HG03520 (cell line): ENCODE measurements at regions not wholly inside any gene's neighbourhood (a gene's known extent, or its start where the extent isn't known, plus 50 kb on each side); places are given as distances from the start of the nearest gene placed in this dataset.
A peak's percentile ranks its signal among the peaks of the same experiment; 100 is the strongest.

Source experiments
- ATAC-seq: cut with Tn5 transposase; IDR thresholded peaks from one replicate; pipeline ENCODE4 v1.9.1; 2021; ENCODE audit warnings: mild to moderate bottlenecking, moderate library complexity; ENCODE audit not compliant: unreplicated experiment

DNA sequence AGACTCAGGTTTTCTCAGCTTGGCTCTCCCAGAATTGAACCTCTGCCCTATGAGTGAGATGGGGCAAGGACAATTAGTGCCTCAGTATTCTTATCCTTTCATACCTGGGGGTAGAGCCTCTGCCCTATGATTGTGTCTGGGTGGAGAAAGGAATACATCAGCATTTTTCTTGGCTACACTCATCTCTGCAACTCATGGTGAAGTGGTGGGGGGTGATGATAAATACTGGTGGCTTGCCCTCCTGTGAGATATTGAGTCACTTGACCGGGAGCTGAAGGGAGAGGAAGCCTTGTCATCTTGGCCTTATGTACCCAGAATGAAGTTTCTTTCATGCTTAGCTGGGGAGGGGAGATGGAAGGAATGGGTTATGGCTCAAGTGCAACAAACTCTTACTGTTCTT, 71.3 kb upstream of the ENOX2 start:
- no peak for ATAC-seq

DNA sequence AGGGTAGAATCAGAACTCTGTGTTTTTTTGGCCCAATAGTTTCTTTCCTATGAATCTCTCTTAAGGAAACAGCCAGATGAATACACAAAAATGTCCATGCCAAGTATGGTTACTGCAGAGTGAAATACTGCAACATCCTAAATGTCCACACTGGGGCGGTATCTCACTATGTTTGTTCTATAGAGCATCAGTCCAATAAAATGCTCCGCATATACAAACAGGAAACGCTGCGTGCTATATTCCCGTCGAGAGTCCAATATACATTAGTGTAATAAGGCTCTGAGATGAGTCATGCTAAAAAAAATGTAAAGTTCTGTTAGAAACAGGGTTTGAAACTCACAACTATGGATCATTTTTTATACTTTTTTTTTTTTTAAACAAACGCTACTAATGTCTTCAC, 72.9 kb upstream of the ENOX2 start:
- ATAC-seq: peak; percentile 81

DNA sequence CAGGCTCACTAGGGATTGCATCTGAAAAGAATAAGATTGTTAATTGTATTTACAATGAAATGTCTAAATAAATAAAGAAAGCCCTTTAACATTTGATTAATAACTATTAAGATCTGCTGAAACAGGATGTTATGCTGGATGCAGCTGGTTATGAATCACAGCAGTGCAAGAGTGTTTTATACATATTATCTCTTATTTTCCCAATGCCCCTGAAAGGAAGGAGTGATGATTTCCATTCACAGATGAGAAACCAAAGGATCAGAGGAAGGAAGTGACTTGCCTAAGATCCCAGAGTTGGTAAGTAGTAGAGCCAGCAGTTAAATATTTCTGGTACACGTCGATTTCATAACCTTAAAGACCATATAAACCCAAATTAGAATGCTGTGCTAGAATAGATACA, 76.3 kb upstream of the ARHGAP36 start:
- no peak for ATAC-seq

DNA sequence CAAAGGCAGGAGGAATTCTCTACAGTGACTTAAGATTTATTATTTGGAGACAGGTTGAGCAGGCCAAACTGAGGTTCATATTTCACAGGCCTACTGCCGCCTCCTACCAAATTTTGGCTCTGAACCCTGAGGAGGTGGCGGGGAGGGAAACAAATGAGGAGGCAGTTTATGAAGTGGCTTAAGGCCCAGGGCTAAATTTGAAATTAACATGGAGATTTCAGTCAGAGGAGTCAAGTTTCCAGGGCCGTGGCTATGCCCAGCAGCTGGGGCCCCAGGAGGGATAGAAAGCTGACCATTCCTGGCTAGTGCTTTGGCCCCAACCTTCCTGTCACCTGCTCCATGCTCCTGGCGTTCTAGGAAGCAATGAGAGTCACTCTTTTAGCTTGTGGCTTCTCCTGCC, 73.4 kb upstream of the ARHGAP36 start:
- ATAC-seq: no peak

DNA sequence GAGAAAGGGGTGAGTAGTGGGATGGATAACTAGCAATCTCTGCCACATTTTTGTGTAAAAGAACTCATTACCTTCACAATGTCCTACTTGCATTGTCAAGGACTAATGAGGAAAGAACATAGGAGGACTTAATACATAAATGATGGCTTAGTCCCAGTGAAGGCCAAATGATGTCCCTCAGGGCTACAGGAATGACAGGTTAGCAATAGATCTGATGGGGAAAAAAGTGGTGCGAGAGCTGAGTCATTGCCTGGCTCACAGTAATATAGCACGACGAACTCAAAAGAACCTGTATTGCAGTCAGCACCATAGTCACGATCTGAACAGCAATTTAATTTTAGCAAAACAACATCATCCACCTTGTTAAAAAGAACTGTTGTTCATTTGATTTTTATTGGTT, 70.9 kb upstream of the ARHGAP36 start:
- no peak for ATAC-seq

DNA sequence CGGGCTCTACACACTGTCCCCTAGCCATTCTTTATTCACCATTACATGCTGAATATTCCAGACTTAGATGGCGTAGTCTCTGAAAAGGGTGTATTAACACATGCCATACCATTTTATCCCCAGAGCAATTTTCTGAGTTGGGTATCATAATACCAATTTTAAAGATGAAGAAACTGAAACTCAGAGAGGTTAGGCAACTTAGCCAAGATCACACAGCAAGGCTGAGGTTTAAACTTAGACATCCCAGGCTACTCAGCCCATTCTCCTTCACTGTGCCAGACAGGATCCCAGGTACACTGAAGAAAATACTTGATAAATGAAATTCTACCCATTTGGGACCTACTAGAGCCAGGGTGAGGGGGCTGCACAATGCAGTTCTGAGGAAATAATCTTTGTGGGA, 67.4 kb upstream of the ARHGAP36 start:
- no peak for ATAC-seq

DNA sequence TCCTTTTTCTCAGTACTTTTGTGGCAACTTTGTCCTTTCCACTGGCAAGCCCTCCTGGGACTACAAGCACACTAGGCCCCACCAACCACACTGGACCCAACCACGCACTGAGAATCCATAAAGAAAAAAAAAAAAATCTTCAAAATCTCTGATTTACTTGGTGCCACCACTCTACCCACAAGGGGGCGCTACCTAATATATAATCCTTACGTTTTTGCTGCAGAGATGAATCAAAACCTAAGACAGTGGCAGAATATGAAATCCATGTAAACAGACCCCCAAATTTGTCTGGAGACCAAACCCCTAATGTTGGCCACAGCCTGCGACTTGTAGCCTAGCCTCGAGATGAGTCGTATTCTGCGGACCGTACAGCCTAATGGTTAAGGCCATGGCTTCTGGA, 63.5 kb upstream of the ARHGAP36 start:
- ATAC-seq: no peak

DNA sequence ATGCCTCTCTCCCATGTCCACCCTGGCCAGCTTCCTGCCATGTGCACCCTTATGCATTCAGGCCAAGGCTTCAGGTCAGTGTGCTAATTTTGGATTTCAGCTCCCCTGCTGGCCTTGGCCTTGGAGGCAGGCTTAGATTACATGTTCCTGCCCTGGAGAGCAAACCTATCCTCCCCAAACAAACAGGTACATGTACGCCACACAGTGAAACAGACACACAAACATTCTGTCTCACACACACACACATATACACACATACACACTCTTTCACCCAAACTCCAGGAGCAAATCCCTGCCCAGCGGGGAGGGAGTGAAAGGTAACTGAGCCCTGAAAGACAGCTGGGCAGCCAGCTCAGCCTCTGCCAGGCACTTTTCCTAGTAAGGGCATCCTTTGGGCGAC, 62.7 kb upstream of the ARHGAP36 start:
- no peak for ATAC-seq

DNA sequence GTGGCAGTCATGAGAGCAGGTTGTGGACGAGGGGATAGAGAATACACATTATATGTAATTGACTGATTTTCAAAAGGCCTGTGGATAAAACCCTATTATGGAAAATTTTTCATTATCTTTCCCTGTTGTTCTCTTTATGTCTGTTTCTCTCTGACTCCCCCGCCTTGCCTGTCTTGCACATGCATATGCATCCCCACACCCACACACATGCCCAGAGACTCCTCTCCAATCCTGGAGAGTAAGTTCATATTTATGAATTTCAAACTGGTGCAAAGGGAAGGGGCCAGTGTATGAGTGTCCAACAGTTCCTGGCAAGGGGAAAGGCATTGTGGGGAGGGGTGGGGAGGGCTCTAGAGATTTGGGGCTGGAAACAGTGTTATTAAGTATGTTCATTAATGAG, 60.8 kb upstream of the ARHGAP36 start:
- no peak for ATAC-seq

DNA sequence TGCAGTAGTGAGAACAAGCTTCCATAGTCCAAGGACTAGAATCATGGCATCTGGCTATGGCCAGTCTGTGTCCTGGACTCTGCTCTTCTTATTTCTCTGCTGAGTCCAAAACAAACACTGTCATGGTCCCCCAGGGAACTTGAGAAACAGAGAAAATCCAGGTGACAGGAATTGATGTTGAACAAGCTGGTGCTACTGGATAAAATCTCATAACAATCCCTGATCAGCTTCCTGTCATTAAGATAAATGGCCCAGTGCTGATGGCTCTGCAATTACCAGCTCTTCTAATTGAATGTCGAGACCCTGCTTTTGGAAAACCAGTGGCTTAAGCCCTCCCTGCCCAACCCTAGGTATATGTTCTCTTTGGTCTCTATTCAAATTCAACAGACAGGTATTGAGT, 58.8 kb upstream of the ARHGAP36 start:
- no peak for ATAC-seq
